Upper lobe of left lung (tissue), 4 donors: ENCODE measurements at regions not wholly inside any gene's neighbourhood (a gene's known extent, or its start where the extent isn't known, plus 50 kb on each side); places are given as distances from the start of the nearest gene placed in this dataset.

ENCODE experiments used
- POLR2A ChIP-seq, 4 donors: fragments of 450-650 bp; IDR thresholded peaks; one replicate each; pipeline ENCODE4 v1.5.1; 2016 to 2017; ENCODE audit warnings: antibody characterized with exemption in 4 of 4, mild to moderate bottlenecking in 2 of 4
- POLR2AphosphoS5 ChIP-seq, 2 donors: sonication (generic); formaldehyde crosslinking; IDR thresholded peaks; one replicate each; pipeline ENCODE4 v1.5.1; 2017; ENCODE audit warnings: antibody characterized with exemption in 2 of 2
- TF ChIP-seq, protein P1 (sequence below), 6 experiments: fragments of 450-650 bp in 4 of 6; fragments of 200-600 bp in 2 of 6; sonication (generic) in 2 of 6; IDR thresholded peaks; one replicate each; pipeline ENCODE4 v1.5.1; 2016 to 2019; ENCODE audit warnings: antibody characterized with exemption in 6 of 6

DNA sequence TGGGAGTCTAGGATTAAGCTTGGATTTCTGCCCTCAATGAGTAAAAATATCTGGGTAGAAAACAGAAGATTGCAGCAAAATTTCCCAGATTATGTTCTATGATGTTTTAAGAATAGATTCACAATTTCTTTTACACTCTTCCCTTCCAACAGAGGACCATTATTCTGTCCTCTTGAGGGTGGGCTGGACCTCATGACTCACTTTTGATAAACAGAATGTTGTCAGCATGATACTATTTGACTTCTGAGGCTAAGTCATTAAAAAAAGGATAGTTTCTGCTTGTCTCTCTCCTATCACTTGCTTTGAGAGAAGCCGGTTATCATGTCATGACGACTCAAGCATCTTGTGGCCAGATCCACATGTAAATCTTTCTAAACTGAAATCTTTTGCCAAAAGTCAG lies 396.2 kb upstream of the CDIN1 start:
- TF ChIP-seq, protein P1, sequence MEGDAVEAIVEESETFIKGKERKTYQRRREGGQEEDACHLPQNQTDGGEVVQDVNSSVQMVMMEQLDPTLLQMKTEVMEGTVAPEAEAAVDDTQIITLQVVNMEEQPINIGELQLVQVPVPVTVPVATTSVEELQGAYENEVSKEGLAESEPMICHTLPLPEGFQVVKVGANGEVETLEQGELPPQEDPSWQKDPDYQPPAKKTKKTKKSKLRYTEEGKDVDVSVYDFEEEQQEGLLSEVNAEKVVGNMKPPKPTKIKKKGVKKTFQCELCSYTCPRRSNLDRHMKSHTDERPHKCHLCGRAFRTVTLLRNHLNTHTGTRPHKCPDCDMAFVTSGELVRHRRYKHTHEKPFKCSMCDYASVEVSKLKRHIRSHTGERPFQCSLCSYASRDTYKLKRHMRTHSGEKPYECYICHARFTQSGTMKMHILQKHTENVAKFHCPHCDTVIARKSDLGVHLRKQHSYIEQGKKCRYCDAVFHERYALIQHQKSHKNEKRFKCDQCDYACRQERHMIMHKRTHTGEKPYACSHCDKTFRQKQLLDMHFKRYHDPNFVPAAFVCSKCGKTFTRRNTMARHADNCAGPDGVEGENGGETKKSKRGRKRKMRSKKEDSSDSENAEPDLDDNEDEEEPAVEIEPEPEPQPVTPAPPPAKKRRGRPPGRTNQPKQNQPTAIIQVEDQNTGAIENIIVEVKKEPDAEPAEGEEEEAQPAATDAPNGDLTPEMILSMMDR (IDR thresholded peaks at IDR 0.05) = no peak
- TF ChIP-seq POLR2A (IDR thresholded peaks at IDR 0.05) (no peak), POLR2AphosphoS5 (IDR thresholded peaks at IDR 0.05) (no peak)
